Stimulated activated CD4-positive, alpha-beta T cell treated with anti-CD3 and anti-CD28 coated beads, TNF-alpha, amount 100 ng/mL, for 48 hours (primary cell): ENCODE measurements at regions not wholly inside any gene's neighbourhood (a gene's known extent, or its start where the extent isn't known, plus 50 kb on each side); places are given as distances from the start of the nearest gene placed in this dataset.
"Not testable (repeated sequence)": the region's sequence is repeated elsewhere in the genome, so short reads cannot be mapped to it uniquely, and the experiment has no call there.

Experiments used
- DNase-seq, 3 donors: peaks; one replicate each; pipeline ENCODE4 v3.0.0-alpha.2; 2020; ENCODE audit warnings: low read depth in 3 of 3

DNA sequence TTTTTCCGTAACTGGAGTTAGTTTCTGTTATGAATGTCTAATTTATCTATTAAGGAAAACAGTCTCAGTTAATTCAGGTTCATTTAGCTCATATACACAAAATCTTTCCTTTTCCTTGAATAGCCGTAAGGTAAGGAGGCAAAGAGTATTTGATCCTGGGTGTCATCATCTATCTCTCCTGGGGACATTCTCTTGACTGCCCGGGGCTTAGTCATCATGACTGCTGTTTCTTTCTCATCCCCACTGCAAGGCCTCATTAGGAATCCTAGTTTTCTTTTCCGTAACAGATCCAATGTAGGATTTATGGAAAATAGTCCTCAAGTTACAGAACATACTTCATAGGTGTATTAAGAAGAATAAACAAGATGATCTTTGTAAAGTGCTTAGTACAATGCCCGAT lies 134.9 kb upstream of the CHD1 start:
- DNase-seq = no peak

- DNase-seq = no peak
Measured at GRCh38 chr5:99061711-99062110, 132.9 kb upstream of the CHD1 start.

DNA sequence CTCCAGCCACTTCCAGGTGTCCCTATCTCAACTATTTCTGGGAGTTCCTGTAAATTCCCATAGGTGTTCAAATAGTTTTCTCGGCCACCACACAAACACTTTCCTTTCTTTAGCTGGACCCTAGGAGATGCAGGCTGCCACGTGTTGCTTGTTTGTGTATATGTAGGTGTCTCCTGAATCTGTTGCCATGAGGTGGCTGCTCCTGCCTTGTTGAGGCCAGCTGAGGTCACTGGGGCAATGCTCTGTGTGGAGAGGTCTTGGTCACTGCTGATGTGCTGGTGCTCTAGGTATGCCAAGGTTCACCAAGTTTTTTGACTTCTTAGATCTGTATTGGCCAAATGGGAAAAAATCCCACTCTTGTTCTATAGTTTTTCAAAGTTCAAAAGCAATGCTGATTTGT lies 132.5 kb upstream of the CHD1 start:
- no peak for DNase-seq

DNA sequence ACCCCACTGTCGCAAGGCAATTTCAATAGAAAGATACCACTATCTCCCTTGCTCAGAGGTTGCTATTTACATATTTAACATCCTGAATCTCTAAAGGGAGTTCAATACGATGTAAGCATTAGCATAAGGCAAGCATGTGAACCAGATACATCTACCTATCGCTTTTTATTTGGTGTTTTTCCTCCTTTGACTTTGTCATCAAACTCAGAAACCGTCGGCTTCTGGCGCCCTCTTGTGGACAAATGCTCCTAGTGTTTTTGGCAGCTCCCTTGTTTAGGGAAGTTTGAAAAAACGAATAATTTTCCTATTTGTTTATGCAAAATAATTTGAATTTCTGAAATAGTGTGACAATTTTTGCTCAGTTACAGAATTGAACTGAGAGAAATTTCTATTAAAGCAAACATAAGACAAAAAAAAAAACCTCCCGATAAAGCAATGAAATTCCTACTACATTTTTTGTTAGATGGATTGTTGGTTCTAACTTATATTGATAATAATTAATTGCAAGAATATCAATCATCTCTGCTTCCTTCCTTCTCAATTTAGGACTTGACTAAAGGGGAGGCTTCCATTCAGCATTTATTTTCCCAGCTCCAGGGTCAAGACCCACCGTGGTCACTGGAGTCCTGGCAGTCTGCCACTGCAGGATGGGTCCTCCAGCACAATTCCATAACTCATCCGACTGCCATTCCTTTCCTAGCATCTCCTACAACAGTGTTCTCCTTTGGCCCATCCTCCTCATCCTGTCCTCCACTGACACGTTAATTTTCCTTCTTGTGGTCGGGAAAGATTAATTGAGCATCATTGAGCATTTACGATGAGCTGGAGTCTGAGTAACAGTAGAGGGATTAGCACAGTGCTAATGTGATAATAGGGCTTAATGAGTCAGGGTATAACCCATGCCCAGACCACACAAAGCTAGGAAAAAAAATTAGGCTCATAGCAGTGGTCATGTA lies 131.8 kb upstream of the CHD1 start:
- DNase-seq = peak; percentile 65 to 77 (median 72)

DNA sequence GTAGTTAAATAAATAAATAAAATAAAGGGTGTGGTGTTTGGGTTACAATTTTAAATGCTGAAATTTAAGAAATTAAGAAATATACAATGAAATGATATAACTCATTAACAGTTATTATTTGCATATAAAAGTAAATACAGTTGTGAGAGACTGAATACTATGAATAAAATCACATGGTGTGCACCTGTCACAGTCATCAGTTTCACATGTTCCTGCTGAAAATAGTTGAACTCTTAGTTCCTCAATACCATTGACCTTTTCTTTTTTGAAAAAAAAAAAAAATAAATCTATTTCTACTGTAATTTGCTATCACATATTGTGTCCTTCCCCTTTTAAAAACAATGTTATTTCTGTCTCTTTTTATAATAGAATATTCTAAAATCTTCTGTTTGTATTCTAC lies 130.9 kb upstream of the CHD1 start:
- DNase-seq = no peak

GRCh38 chr5:99058466-99058865 lies 129.7 kb upstream of the CHD1 start:
- DNase-seq = no peak

- DNase-seq = no peak
Measured at GRCh38 chr5:99054972-99055371, 126.2 kb upstream of the CHD1 start.

DNA sequence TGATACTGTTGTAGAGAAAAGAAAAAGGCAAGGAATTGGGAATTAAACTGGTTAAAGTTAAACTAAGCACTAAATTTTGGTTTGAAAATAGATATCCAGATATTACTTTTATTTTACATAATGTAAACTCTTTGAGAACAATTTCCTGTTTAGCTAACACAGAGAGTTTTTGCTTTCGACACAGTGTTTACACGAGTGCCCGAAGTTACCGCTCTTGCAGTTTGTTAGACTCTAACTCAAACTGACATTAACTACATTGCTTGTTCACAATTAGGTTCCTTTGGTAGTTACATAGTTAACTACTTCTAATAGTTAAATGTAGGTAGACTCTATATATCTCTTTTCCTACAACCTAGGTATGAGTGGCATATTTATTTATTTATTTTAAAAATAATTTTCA lies 117.1 kb upstream of the CHD1 start:
- DNase-seq = no peak

DNA sequence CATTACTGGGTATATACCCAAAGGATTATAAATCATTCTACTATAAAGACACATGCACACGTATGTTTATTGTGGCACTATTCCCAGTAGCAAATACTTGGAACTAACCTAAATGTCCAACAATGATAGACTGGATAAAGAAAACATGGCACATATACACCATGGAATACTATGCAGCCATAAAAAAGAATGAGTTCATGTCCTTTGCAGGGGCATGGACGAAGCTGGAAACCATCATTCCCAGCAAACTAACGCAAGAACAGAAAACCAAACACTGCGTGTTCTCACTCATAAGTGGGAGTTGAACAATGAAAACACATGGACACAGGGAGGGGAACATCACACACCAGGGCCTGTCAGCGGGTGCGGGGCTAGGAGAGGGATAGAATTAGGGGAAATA lies 114.5 kb upstream of the CHD1 start:
- not testable (repeated sequence) for DNase-seq

DNA sequence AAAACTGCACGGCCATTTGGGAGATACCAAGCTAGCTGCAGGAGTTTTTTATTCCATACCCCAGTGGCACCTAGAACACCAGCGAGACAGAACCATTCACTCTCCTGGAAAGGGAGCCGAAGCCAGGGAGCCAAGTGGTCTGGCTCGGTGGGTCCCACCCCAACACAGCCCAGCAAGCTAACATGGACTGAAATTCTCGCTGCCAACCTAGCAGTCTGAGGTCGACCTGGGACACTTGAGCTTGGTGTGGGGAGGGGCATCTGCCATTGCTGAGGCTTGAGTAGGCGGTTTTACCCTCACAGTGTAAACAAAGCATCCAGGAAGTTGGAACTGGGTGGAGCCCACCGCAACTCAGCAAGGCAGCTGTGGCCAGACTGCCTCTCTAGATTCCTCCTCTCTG lies 108.9 kb upstream of the CHD1 start:
- DNase-seq = no peak

- no peak for DNase-seq
Measured at GRCh38 chr5:99035942-99036341, 107.1 kb upstream of the CHD1 start.

- no peak for DNase-seq
Measured at GRCh38 chr5:99034336-99034735, 105.5 kb upstream of the CHD1 start.

DNA sequence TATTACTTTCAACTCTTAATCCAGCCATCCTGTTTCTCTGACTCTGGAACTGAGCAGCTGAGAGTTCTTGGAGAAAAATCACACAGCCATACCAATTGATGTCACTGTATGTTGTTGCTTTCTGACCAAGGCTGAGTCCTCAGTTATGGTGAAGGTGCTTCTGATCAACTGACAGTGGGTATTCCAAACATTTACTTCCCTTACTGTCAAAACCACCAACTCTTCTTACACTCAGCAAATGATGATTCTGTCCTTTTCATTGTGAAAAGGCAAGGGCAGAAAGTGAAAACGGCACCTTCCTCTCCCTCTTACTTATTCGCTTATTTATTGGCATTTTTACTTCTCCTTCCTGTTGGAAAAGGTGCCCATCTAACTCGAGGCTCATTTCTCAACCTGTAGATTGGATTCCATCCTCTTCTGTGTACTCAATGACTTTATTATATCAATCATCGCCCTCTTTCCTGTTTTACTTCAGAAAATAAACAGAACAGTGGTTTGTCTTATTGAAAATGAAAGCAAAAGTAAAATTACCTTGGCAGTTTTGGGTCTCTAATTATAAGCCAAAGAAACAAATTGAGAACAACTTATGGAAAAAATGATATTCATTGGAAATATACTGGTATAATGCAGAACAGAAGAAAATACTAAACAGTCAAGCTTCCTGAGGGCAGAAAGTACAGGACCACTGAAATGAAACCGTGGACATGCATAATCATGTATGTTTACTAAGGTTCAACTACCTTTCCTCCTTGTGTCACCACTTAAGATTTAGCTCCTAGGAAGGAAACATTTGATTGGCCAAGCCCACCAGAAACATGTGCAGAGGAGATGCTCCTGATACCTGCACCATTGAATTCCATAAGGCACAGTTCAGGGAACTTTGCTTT lies 104.5 kb upstream of the CHD1 start:
- no peak for DNase-seq

DNA sequence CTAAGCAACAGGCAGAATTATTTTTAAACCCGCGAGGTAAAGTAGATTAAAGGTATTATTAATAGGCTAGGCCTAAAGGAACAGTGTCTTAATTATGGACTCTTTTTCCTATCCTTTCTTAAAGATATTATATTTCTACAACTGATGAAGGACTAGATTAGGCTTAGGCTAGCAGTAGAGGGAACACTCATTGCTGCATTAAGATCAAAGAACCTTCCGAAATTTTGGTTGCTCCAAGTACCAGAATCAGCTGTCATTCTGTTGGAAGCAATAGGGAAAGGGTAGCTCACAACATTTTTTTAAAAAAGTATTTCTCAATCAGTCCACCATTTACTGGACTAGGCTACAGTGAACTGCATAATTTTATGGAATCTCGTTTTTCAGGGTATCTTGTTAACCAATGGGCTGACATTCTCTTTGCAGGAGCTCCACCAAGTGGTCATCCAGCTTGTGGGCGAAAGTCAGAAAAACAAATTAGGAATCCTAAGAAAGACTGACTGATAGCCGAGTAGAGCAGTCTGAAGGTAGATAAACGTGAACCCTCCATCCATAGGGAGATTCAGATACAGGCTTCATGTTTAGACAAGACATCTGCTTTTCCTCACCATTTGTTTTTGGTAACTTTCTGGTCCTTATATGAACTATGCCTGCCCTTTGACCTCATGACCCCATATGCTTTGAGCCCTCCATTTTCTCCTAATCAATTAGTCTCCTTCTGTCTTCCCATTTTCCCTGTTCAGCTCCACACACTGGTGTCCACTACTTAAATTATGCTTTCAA lies 103.6 kb upstream of the CHD1 start:
- DNase-seq = peak in 1 of 3 donors; percentile 22

DNA sequence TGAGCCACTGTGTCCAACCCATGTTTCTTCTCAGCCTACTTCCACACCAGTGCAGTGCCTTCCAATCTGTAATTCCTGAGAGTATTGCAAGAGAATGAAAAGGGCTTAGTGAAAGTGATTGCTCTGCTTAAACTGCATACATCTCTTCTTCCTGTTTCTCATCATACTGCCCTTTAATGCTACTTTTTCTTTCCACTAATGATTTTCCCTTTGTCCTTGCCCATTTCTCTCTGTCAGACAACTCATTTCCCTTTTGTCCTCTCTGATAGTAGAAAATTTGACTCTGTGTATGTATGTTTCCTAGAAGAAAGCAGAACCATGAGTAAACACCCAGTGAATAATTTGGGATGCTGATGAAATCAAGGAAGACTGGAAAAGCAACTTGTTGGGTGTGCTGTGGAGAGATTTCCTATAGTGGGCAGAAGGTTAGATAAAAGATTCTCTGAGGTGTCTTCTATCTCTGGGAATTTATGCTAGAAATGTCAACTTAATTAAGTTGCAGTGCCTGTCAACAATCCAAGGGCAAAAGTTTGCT lies 102.2 kb upstream of the CHD1 start:
- no peak for DNase-seq

GRCh38 chr5:99029172-99029571 lies 100.4 kb upstream of the CHD1 start:
- no peak for DNase-seq

DNA sequence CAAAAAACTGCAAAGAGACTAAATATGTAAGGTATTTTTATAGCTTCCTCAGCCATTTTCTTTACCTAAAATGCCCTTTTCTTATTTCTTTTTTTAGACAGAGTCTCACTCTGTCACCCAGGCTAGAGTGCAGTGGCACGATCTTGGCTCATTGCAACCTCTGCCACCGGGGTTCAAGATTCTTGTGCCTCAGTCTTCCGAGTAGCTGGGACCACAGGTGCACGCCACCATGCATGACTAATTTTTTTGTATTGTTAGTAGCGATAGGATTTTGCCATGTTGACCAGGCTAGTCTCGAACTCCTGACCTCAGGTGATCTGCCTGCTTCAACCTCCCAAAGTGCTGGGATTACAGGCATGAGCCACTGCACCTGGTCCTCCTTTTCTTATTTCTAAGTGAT lies 99.4 kb upstream of the CHD1 start:
- DNase-seq = not testable (repeated sequence)

GRCh38 chr5:99025298-99026045 lies 96.7 kb upstream of the CHD1 start:
- no peak for DNase-seq

GRCh38 chr5:99023330-99023729 lies 94.5 kb upstream of the CHD1 start:
- no peak for DNase-seq

- no peak for DNase-seq
Measured at GRCh38 chr5:99022250-99022649, 93.4 kb upstream of the CHD1 start.

DNA sequence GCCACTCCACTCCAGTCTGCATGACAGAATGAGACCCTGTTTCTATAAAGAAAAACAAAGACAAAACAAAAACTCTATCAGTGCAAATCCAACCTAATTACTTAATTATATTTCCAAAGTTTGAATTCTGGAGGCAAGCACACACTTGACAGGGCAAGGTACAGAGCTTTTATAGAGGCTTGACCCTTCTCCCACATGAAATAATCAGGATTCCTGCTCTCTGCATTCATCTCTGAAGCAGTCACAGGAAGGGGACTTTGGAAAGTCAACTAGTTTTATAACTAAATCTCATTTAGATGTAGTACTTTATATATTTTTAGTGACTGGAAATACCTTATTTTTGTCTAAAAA lies 91.9 kb upstream of the CHD1 start:
- DNase-seq = no peak
